Smooth muscle cell (in vitro differentiated cells): ENCODE measurements at regions not wholly inside any gene's neighbourhood (a gene's known extent, or its start where the extent isn't known, plus 50 kb on each side); places are given as distances from the start of the nearest gene placed in this dataset.

ENCODE experiments used
- DNase-seq: peaks from one replicate; lab custom pipeline; 2025; ENCODE audit not compliant: unreplicated experiment; lab: John Stamatoyannopoulos, UW
- H2AFZ ChIP-seq: fragments of 200-600 bp; sonication (generic); 2 replicates; pipeline ENCODE4 v1.6.0; 2016; ENCODE audit warnings: antibody characterized with exemption, low read depth, mild to moderate bottlenecking
- H3F3A ChIP-seq: fragments of 200-600 bp; sonication (generic); 2 replicates; pipeline ENCODE4 v1.6.0; 2017; ENCODE audit warnings: antibody characterized with exemption, low read depth
- H3K27ac ChIP-seq: fragments of 200-600 bp; sonication (generic); 2 replicates; pipeline ENCODE4 v1.5.1; 2016; ENCODE audit warnings: low read depth, mild to moderate bottlenecking
- H3K27me3 ChIP-seq: fragments of 200-600 bp; sonication (generic); 2 replicates; pipeline ENCODE4 v1.6.1; 2016; ENCODE audit warnings: low read depth, mild to moderate bottlenecking
- H3K36me3 ChIP-seq: fragments of 200-600 bp; sonication (generic); 2 replicates; pipeline ENCODE4 v1.5.1; 2016; ENCODE audit warnings: low read depth
- H3K4me1 ChIP-seq: fragments of 200-600 bp; sonication (generic); 2 replicates; pipeline ENCODE4 v1.5.1; 2016; ENCODE audit warnings: low read depth
- H3K4me2 ChIP-seq: fragments of 200-600 bp; sonication (generic); 2 replicates; pipeline ENCODE4 v1.6.0; 2016; ENCODE audit warnings: mild to moderate bottlenecking
- H3K4me3 ChIP-seq: fragments of 200-600 bp; sonication (generic); 2 replicates; pipeline ENCODE4 v1.5.1; 2016; ENCODE audit warnings: mild to moderate bottlenecking
- H3K79me2 ChIP-seq: fragments of 200-600 bp; sonication (generic); 2 replicates; pipeline ENCODE4 v1.6.0; 2016; ENCODE audit warnings: low read depth, mild to moderate bottlenecking
- H3K9ac ChIP-seq: fragments of 200-600 bp; sonication (generic); 2 replicates; pipeline ENCODE4 v1.6.0; 2016; ENCODE audit warnings: low read depth
- H3K9me3 ChIP-seq: fragments of 200-600 bp; sonication (generic); replicated peaks from 2 replicates; pipeline ENCODE4 v1.5.1; 2016; ENCODE audit warnings: low read depth
- H4K20me1 ChIP-seq: fragments of 200-600 bp; sonication (generic); 2 replicates; pipeline ENCODE4 v1.6.0; 2016; ENCODE audit warnings: low read depth
- CTCF ChIP-seq: fragments of 200-600 bp; sonication (generic); IDR thresholded peaks from 2 replicates; pipeline ENCODE4 v1.5.1; 2017; ENCODE audit warnings: borderline replicate concordance, mild to moderate bottlenecking, antibody characterized with exemption; ENCODE audit not compliant: insufficient read depth, poor library complexity, severe bottlenecking
- WGBS: methylation state at CpG from one replicate; pipeline ENCODE4 v1.1.7; 2016; ENCODE audit warnings: low lambda C conversion rate; 5-methylcytosine and 5-hydroxymethylcytosine counted together

GRCh38 chr16:62548095-62548494 lies 511.9 kb upstream of the CDH8 start:
- no peaks in the 10 kb centered on the region for H3K36me3 ChIP-seq
- no peaks in the 10 kb centered on the region for H3K4me1 ChIP-seq
- no peak for TF ChIP-seq CTCF
- H3K4me3 ChIP-seq, result no peak overlapping the region
- H3F3A ChIP-seq, result no peaks in the 10 kb centered on the region
- DNase-seq, result no peak
- WGBS, result 82% methylated on average over 1 of the region's 1 CpG
- H2AFZ ChIP-seq, result no peak overlapping the region
- no peak overlapping the region for H3K9ac ChIP-seq
- H3K9me3 ChIP-seq, result peaks cover 3% of the 10 kb centered on the region
- no peaks in the 10 kb centered on the region for H3K27me3 ChIP-seq
- no peaks in the 10 kb centered on the region for H4K20me1 ChIP-seq
- no peak overlapping the region for H3K4me2 ChIP-seq
- no peaks in the 10 kb centered on the region for H3K79me2 ChIP-seq
- H3K27ac ChIP-seq, result no peak overlapping the region

GRCh38 chr16:62546701-62547100 lies 510.5 kb upstream of the CDH8 start:
- Histone ChIP-seq H3F3A (no peaks in the 10 kb centered on the region), H4K20me1 (no peaks in the 10 kb centered on the region), H3K27me3 (no peaks in the 10 kb centered on the region), H3K9ac (no peak overlapping the region), H3K4me2 (no peak overlapping the region), H3K27ac (no peak overlapping the region), H3K4me3 (no peak overlapping the region), H3K36me3 (no peaks in the 10 kb centered on the region), H3K79me2 (no peaks in the 10 kb centered on the region), H2AFZ (no peak overlapping the region), H3K9me3 (no peaks in the 10 kb centered on the region), H3K4me1 (no peaks in the 10 kb centered on the region)
- no peak for DNase-seq
- WGBS, result 88% methylated on average over 1 of the region's 1 CpG
- TF ChIP-seq CTCF, result no peak

GRCh38 chr16:62545039-62545438 lies 508.8 kb upstream of the CDH8 start:
- Histone ChIP-seq H3K4me2 (no peak overlapping the region), H3K4me1 (no peaks in the 10 kb centered on the region), H3K9ac (no peak overlapping the region), H2AFZ (no peak overlapping the region), H3F3A (no peaks in the 10 kb centered on the region), H4K20me1 (no peaks in the 10 kb centered on the region), H3K27ac (no peak overlapping the region), H3K4me3 (no peak overlapping the region), H3K36me3 (no peaks in the 10 kb centered on the region), H3K9me3 (no peaks in the 10 kb centered on the region), H3K79me2 (no peaks in the 10 kb centered on the region), H3K27me3 (no peaks in the 10 kb centered on the region)
- TF ChIP-seq CTCF, result no peak
- DNase-seq, result no peak

- no peak for DNase-seq
- TF ChIP-seq CTCF, result no peak
- WGBS, result 86% methylated on average over 1 of the region's 1 CpG
These were observed 507.3 kb upstream of the CDH8 start for GRCh38 chr16:62543516-62543915.

More at GRCh38 chr16:62543516-62543915, 507.3 kb upstream of the CDH8 start:
- H4K20me1 ChIP-seq, result no peaks in the 10 kb centered on the region
- no peak overlapping the region for H3K4me2 ChIP-seq
- H2AFZ ChIP-seq, result no peak overlapping the region
- no peak overlapping the region for H3K9ac ChIP-seq
- no peaks in the 10 kb centered on the region for H3K9me3 ChIP-seq
- no peaks in the 10 kb centered on the region for H3K27me3 ChIP-seq
- no peaks in the 10 kb centered on the region for H3K79me2 ChIP-seq
- H3K36me3 ChIP-seq, result no peaks in the 10 kb centered on the region
- H3F3A ChIP-seq, result no peaks in the 10 kb centered on the region
- H3K4me3 ChIP-seq, result no peak overlapping the region
- H3K4me1 ChIP-seq, result no peaks in the 10 kb centered on the region
- no peak overlapping the region for H3K27ac ChIP-seq
